H1 (cell line): ENCODE measurements at regions not wholly inside any gene's neighbourhood (a gene's known extent, or its start where the extent isn't known, plus 50 kb on each side); places are given as distances from the start of the nearest gene placed in this dataset.

Experiments
- CTCF ChIA-PET: fragments of 300-600 bp; sonication (Branson Sonifier 250); formaldehyde crosslinking; loops from one replicate; lab custom pipeline; 2021; ENCODE audit not compliant: partially characterized antibody; lab: Charles Lee
- POLR2A ChIA-PET: fragments of 300-600 bp; sonication (Branson Sonifier 250); formaldehyde crosslinking; loops from one replicate; lab custom pipeline; 2021; ENCODE audit warnings: inconsistent platforms; ENCODE audit not compliant: partially characterized antibody; lab: Charles Lee
- DNase-seq, 2 experiments: peaks; one replicate each; pipeline versions ENCODE4 v3.0.0 to v3.0.0-alpha.2; 2010 to 2022; ENCODE audit warnings: low spot score in 2 of 2, low read depth in 1 of 2, mixed read lengths in 1 of 2
- FAIRE-seq: peaks from 2 replicates; lab custom pipeline; 2011; peaks lifted over from hg19 to GRCh38; lab: Jason Lieb, UNC
- H2AFZ ChIP-seq: 2 replicates; pipeline ENCODE4 v1.8.1; 2012; ENCODE audit warnings: low read length, inconsistent platforms
- H2AK5ac ChIP-seq: 2 replicates; pipeline ENCODE4 v1.6.1; 2013; ENCODE audit warnings: low read depth, low read length
- H2BK120ac ChIP-seq: replicated peaks from 2 replicates; pipeline ENCODE3; 2013; ENCODE audit warnings: low read depth, low read length, inconsistent platforms
- H2BK12ac ChIP-seq: 2 replicates; pipeline ENCODE4 v1.6.1; 2013; ENCODE audit warnings: low read depth, low read length
- H2BK15ac ChIP-seq: 2 replicates; pipeline ENCODE4 v1.6.1; 2013; ENCODE audit warnings: low read length
- H2BK20ac ChIP-seq: 2 replicates; pipeline ENCODE4 v1.6.1; 2013; ENCODE audit warnings: low read length
- H2BK5ac ChIP-seq: 2 replicates; pipeline ENCODE4 v1.6.1; 2013; ENCODE audit warnings: low read depth, low read length
- H3K14ac ChIP-seq: 2 replicates; pipeline ENCODE4 v1.6.1; 2013; ENCODE audit warnings: inconsistent platforms; ENCODE audit not compliant: insufficient read length
- H3K18ac ChIP-seq: 2 replicates; pipeline ENCODE4 v1.6.1; 2013; ENCODE audit warnings: low read length; ENCODE audit errors: extremely low read depth
- H3K23ac ChIP-seq: 2 replicates; pipeline ENCODE4 v1.6.1; 2013; ENCODE audit warnings: inconsistent platforms; ENCODE audit not compliant: insufficient read length
- H3K23me2 ChIP-seq: 2 replicates; pipeline ENCODE4 v1.6.1; 2013; ENCODE audit warnings: low read depth, low read length
- H3K27ac ChIP-seq: 2 replicates; pipeline ENCODE4 v1.6.1; 2011; ENCODE audit warnings: low read depth, low read length, inconsistent platforms
- H3K27me3 ChIP-seq, 4 experiments: replicated peaks in 1 of 4; 1 replicate in 1 of 4; 2 replicates in 3 of 4; pipeline versions ENCODE4 v1.6.1 to v1.8.1; 2011 to 2013; ENCODE audit warnings: low read length in 3 of 4, mild to moderate bottlenecking in 3 of 4, inconsistent platforms in 2 of 4, mixed read lengths in 2 of 4, moderate library complexity in 1 of 4; ENCODE audit not compliant: control insufficient read depth in 3 of 4, insufficient read depth in 3 of 4; ENCODE audit errors: extremely low read depth in 1 of 4
- H3K36me3 ChIP-seq, 4 experiments: 2 replicates each; pipeline versions ENCODE4 v1.6.1 to v1.8.1; 2011 to 2013; ENCODE audit warnings: mild to moderate bottlenecking in 4 of 4, low read length in 3 of 4, moderate library complexity in 2 of 4, control low read depth in 1 of 4, inconsistent platforms in 1 of 4; ENCODE audit not compliant: insufficient read depth in 4 of 4, control insufficient read depth in 2 of 4
- H3K4ac ChIP-seq: replicated peaks from 2 replicates; pipeline ENCODE3; 2013; ENCODE audit warnings: low read length, low read depth, mixed read lengths, inconsistent platforms; ENCODE audit not compliant: insufficient read length
- H3K4me1 ChIP-seq, 4 experiments: replicated peaks in 1 of 4; 1 replicate in 1 of 4; 2 replicates in 3 of 4; pipeline versions ENCODE4 v1.6.1 to v1.8.1; 2011 to 2013; ENCODE audit warnings: low read length in 3 of 4, inconsistent platforms in 2 of 4, mixed read lengths in 1 of 4; ENCODE audit not compliant: insufficient read depth in 4 of 4, control insufficient read depth in 3 of 4
- H3K4me2 ChIP-seq, 2 experiments: 2 replicates each; pipeline versions ENCODE4 v1.6.1 to v1.8.1; 2011 to 2013; ENCODE audit warnings: low read depth in 2 of 2, low read length in 2 of 2, control low read depth in 1 of 2, inconsistent platforms in 1 of 2, mild to moderate bottlenecking in 1 of 2; ENCODE audit not compliant: insufficient read depth in 1 of 2
- H3K4me3 ChIP-seq, 4 experiments: fragments of 200-600, 300-600 bp in 1 of 4; sonication (generic), shearing (Covaris generic), sonication (Bioruptor Twin) in 1 of 4; 2 replicates each; pipeline versions ENCODE4 v1.5.1 to v1.8.1; 2011 to 2016; ENCODE audit warnings: low read length in 4 of 4, low read depth in 3 of 4, control low read depth in 2 of 4, inconsistent platforms in 2 of 4, mild to moderate bottlenecking in 2 of 4, mixed read lengths in 1 of 4, moderate library complexity in 1 of 4; ENCODE audit not compliant: insufficient read depth in 2 of 4; ENCODE audit errors: extremely low read depth in 1 of 4
- H3K56ac ChIP-seq: replicated peaks from 2 replicates; pipeline ENCODE3; 2013; ENCODE audit warnings: low read depth, mild to moderate bottlenecking, mixed read lengths, low read length, inconsistent platforms; ENCODE audit not compliant: insufficient read length
- H3K79me1 ChIP-seq: 2 replicates; pipeline ENCODE4 v1.6.1; 2013; ENCODE audit warnings: low read depth, low read length, control low read depth
- H3K79me2 ChIP-seq, 2 experiments: 2 replicates each; pipeline versions ENCODE4 v1.6.1 to v1.8.1; 2012 to 2013; ENCODE audit warnings: low read length in 2 of 2, mild to moderate bottlenecking in 2 of 2, inconsistent platforms in 1 of 2; ENCODE audit not compliant: insufficient read depth in 2 of 2, control insufficient read depth in 1 of 2
- H3K9ac ChIP-seq, 4 experiments: replicated peaks in 1 of 4; 1 replicate in 1 of 4; 2 replicates in 3 of 4; pipeline versions ENCODE4 v1.6.1 to v1.8.1; 2011 to 2013; ENCODE audit warnings: low read depth in 3 of 4, low read length in 3 of 4, control low read depth in 2 of 4, mild to moderate bottlenecking in 2 of 4, moderate library complexity in 2 of 4, inconsistent platforms in 1 of 4; ENCODE audit errors: extremely low read depth in 1 of 4
- H3K9me3 ChIP-seq, 2 experiments: 2 replicates each; pipeline versions ENCODE4 v1.6.1 to v1.8.1; 2012 to 2013; ENCODE audit warnings: mild to moderate bottlenecking in 2 of 2, moderate library complexity in 2 of 2, control low read depth in 1 of 2, inconsistent platforms in 1 of 2, low read depth in 1 of 2, low read length in 1 of 2, mixed read lengths in 1 of 2; ENCODE audit not compliant: insufficient read depth in 2 of 2
- H4K20me1 ChIP-seq, 2 experiments: replicated peaks in 1 of 2; 2 replicates each; pipeline versions ENCODE3 to v1.8.1; 2011 to 2013; ENCODE audit warnings: inconsistent platforms in 2 of 2, low read length in 2 of 2, mild to moderate bottlenecking in 1 of 2; ENCODE audit not compliant: insufficient read depth in 2 of 2, control insufficient read depth in 1 of 2
- H4K5ac ChIP-seq: 2 replicates; pipeline ENCODE4 v1.6.1; 2013; ENCODE audit warnings: low read length, low read depth, mixed read lengths, inconsistent platforms; ENCODE audit not compliant: insufficient read length
- H4K8ac ChIP-seq: 2 replicates; pipeline ENCODE4 v1.8.0; 2013; ENCODE audit warnings: mild to moderate bottlenecking, moderate library complexity, low read length, inconsistent platforms; ENCODE audit not compliant: insufficient read depth; ENCODE audit errors: extremely low read depth
- H4K91ac ChIP-seq: replicated peaks from 2 replicates; pipeline ENCODE3; 2013; ENCODE audit warnings: low read length, mixed read lengths, inconsistent platforms; ENCODE audit not compliant: insufficient read length
- CBX8 ChIP-seq: fragments of 300-800, 300-1000 bp; sonication (generic); IDR thresholded peaks from 2 replicates; pipeline ENCODE4 v1.7.1; 2016; ENCODE audit warnings: low read depth, low read length, borderline replicate concordance
- GABPA ChIP-seq: IDR thresholded peaks from 2 replicates; pipeline ENCODE4 v1.6.1; 2011; ENCODE audit warnings: mild to moderate bottlenecking, low read length, moderate library complexity, borderline replicate concordance; ENCODE audit not compliant: insufficient read depth
- NANOG ChIP-seq: IDR thresholded peaks from 2 replicates; pipeline ENCODE4 v1.6.1; 2011; ENCODE audit warnings: low read length, low read depth, mild to moderate bottlenecking, inconsistent platforms; ENCODE audit not compliant: insufficient read depth, poor library complexity, severe bottlenecking
- WGBS, 2 experiments: shearing (Covaris generic) in 1 of 2; methylation state at CpG; one replicate each; pipeline versions ENCODE4 v1.1.6 to v1.1.7; 2013 to 2015; ENCODE audit warnings: low lambda C conversion rate in 2 of 2, mixed read lengths in 2 of 2, inconsistent platforms in 1 of 2, low coverage in 1 of 2, missing lambda C conversion rate in 1 of 2; ENCODE audit not compliant: insufficient replicate concordance in 2 of 2, insufficient coverage in 1 of 2, insufficient read length in 1 of 2; ENCODE audit errors: extremely low coverage in 1 of 2, missing lambda C conversion rate in 1 of 2; 5-methylcytosine and 5-hydroxymethylcytosine counted together

DNA sequence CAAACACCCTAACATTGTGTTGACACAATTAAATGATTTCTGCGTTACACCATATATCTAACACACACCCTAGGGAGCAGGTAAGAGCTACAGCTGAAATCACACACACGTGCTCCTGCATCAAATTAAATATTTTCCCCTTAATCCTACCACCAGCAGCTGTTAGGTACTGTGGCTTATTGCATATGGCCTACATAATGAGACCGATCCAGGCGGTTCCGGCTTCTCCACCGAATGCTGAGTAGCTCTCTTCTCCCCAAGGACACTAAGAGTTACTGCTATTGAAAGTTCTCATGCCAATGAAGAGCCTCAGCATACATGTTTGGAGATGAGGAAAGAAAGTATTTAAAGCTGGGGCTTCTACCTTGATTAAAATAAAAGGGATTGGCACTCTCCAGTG lies 472.2 kb upstream of the STXBP6 start:
- Histone ChIP-seq H2AFZ (no peak overlapping the region), H3K27ac (no peak overlapping the region), H3K18ac (no peak overlapping the region), H2BK12ac (no peak overlapping the region), H4K8ac (no peak overlapping the region), H2BK20ac (no peak overlapping the region), H3K36me3 (no peaks in the 10 kb centered on the region), H3K4me3 (no peak overlapping the region), H3K9ac (no peak overlapping the region), H2BK5ac (no peak overlapping the region), H3K23ac (no peak overlapping the region), H3K79me2 (no peaks in the 10 kb centered on the region), H3K14ac (no peak overlapping the region), H4K91ac (no peak overlapping the region), H3K23me2 (no peaks in the 10 kb centered on the region), H3K9me3 (no peaks in the 10 kb centered on the region), H3K56ac (no peak overlapping the region), H4K20me1 (no peaks in the 10 kb centered on the region), H3K4ac (no peak overlapping the region), H2AK5ac (no peak overlapping the region), H3K79me1 (no peaks in the 10 kb centered on the region), H3K4me2 (no peak overlapping the region), H2BK15ac (no peak overlapping the region), H3K27me3 (no peaks in the 10 kb centered on the region), H4K5ac (no peak overlapping the region), H3K4me1 (no peaks in the 10 kb centered on the region), H2BK120ac (no peak overlapping the region)
- TF ChIP-seq NANOG (no peak), CBX8 (no peak), GABPA (no peak)
- 85% methylated on average over 6 of the region's 6 CpGs; no CpG with 5 or more reads in 1 of the 2 experiments for WGBS, 2 experiments
- ChIA-PET POLR2A (interaction anchor here (0.5 kb wide), 1 partner anchor 20 kb away, joined by 3 read pairs; no protein-coding TSS in a partner anchor), CTCF (interaction anchor here (0.6 to 2.8 kb wide), 10 partner anchors 13 to 787 kb away, joined by 3 to 16 read pairs (median 3); no protein-coding TSS in a partner anchor)
- FAIRE-seq = no peak
- DNase-seq = no peak
